Ecto neural progenitor cell (in vitro differentiated cells): ENCODE measurements at regions not wholly inside any gene's neighbourhood (a gene's known extent, or its start where the extent isn't known, plus 50 kb on each side); places are given as distances from the start of the nearest gene placed in this dataset.
"Not testable (repeated sequence)": the region's sequence is repeated elsewhere in the genome, so short reads cannot be mapped to it uniquely, and the experiment has no call there.

Experiments used
- DNase-seq: peaks from one replicate; pipeline ENCODE4 v3.0.0-alpha.2; 2018; ENCODE audit warnings: low spot score

- DNase-seq: no peak
Measured at GRCh38 chr6:22208026-22208425, 88.8 kb downstream of the PRL start.

- no peak for DNase-seq
Measured at GRCh38 chr6:22214314-22214713, 82.5 kb downstream of the PRL start.

DNA sequence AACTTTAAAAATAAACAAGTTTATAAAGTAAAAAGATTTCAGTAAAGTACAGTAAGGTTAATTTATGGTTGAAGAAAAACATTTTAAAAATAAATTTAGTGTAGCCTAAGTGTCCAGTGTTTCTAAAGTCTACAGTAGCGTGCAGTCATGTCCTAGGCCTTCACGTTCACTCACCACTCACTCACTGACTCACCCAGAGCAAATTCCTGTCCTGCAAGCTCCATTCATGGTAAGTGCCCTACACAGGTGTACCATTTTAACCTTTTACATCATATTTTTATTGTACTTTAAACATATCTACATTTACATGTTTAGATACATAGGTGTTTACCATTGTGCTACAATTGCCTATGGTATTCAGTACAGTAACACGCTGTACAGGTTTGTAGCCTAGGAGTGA, 81.4 kb downstream of the PRL start:
- not testable (repeated sequence) for DNase-seq

GRCh38 chr6:22218410-22218809, 78.4 kb downstream of the PRL start:
- DNase-seq: no peak

DNA sequence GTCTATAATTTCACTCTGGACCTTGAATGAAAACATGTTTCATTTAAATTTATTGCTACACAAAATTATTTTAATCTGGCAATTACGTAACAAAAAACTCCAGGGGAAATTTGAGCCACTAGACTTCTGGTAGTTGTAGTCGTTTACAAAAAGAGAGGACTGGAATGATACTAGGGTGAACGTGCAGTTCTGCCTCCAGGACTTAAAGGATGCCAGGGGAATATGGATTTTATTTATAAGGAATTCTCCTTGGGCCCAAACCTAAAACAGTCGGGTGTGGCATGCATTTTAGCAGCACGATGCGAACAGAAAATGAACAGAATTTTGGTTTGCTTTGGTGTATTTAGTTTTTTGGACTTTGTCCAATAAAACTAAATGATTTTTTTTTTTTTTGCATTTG, 76.9 kb downstream of the PRL start:
- no peak for DNase-seq

GRCh38 chr6:22221211-22221610, 75.6 kb downstream of the PRL start:
- no peak for DNase-seq

GRCh38 chr6:22221630-22222029, 75.2 kb downstream of the PRL start:
- DNase-seq: no peak

DNA sequence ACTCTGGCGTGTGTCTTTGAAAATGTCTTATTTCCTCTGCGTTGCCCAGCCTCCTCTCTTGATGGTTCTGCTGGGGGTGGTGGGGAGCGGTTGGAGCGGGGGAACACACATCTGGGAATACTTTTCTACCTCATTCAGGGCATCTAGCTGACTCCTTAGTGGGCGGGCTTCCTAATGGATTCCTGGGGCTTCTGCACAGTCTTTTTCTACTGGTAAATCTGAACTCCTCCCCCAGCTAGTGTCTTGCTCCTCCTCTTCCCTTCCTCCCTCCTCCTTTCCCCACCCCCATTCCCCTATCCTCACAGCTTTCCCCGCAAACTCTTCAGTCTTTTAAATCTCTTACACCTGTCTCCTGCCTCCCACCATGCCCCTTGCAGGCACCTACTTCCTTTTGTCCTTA, 74.4 kb downstream of the PRL start:
- DNase-seq: peak; percentile 55

DNA sequence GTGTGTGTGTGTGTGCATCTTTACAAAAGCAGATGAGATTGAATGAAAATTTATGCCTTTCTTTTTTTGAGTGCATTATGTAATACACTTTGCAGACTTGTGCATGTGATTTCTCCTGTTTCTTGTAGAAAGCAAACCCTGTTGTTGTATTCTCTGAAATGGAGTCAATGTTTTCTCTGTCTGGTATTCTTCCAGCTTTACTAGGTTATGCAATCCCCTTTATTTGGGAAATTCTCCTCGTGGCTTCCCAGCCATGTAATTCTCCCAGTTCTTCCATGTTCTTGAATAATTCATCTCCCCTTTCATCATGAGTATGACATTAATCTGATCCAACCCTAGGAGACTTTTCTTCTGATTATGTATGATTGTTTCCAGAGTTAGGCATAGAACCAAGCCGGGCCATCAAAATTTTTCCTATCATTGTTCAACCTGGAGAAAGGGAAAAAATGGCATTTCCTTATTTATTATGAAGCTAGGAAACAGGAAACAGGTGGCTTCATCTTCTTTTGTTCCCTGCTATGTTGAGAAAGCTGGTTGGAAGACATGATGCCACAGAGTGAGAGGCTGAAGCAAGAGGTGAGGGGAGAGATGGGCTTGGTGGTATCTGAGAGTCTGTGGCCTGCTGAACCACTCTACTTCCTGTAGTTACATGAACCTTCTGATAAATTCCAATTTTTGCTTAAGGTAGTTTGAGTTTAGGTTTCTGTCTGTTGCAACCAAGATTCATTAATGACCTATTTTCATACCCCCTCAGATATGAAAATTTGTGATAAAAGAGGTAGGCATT, 68.8 kb downstream of the PRL start:
- no peak for DNase-seq

GRCh38 chr6:22231050-22231449, 65.8 kb downstream of the PRL start:
- no peak for DNase-seq

GRCh38 chr6:22231616-22232015, 65.2 kb downstream of the PRL start:
- DNase-seq: no peak

DNA sequence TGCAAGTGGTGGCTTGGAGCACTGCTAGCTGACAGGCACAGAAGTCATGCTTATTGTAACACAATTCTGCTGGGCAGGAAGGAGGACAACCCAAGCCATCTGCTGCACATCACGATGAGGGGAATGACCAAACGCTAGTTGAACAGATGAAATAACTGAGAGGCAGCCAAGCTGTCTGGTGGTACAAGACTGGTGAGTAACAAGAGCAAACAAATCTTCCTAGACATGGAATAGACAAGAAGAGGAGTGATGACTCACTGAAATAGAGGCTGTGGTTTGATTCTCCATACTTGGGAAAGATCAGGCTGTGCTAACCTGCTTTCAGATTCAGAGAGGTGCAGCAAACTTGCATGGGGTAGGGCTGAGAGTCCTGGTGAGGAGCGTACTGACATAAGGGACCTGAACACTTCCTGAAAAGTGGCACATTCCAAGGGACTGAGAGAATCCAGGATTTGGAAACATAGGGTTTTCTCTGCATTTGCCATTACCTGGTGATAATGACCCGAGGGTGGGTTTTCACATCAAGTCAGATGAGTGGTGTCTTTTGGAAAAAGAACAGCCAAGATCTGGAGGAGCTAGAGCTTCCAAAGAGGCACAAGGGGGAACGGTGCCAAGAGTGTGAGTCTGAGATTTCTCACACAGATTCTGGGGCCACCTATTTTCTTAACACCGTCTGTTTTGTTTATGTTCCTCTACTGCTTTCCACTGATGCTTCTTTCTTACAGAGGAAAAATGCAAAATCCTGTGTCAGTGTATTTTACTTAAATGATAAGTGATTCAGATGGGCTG, 60.0 kb downstream of the PRL start:
- DNase-seq: no peak
